IMR-90 (cell line): ENCODE measurements at regions not wholly inside any gene's neighbourhood (a gene's known extent, or its start where the extent isn't known, plus 50 kb on each side); places are given as distances from the start of the nearest gene placed in this dataset.

ENCODE experiments used
- ATAC-seq: fragments of 200-7000 bp; cut with Tn5 transposase; 2 replicates; pipeline ENCODE4 v1.9.1; 2020; ENCODE audit warnings: low read depth, mild to moderate bottlenecking, moderate library complexity
- BruUV-seq: library from RNA; stranded (reverse); fragments of 400-500 nt; replicated peaks from 2 replicates; lab custom pipeline; 2021; lab: Mats Ljungman, UMichigan
- CTCF ChIA-PET: fragments of 300-600 bp; formaldehyde crosslinking; extraction: SDS; loops from one replicate; lab custom pipeline; 2021; ENCODE audit warnings: antibody characterized with exemption; lab: Yijun Ruan, JAX
- POLR2A ChIA-PET: fragments of 300-600 bp; sonication (Branson Sonifier 250); formaldehyde crosslinking; loops from one replicate; lab custom pipeline; 2022; ENCODE audit warnings: antibody characterized with exemption; ENCODE audit not compliant: unreplicated experiment; lab: Charles Lee
- DNase-seq: peaks from one replicate; pipeline ENCODE4 v3.0.0; 2013
- H2AFZ ChIP-seq: replicated peaks from 2 replicates; pipeline ENCODE3; 2013; ENCODE audit warnings: low read length, mild to moderate bottlenecking; ENCODE audit not compliant: poor library complexity
- H2AK5ac ChIP-seq: 2 replicates; pipeline ENCODE4 v1.6.1; 2013; ENCODE audit warnings: low read depth, low read length, inconsistent platforms
- H2AK9ac ChIP-seq: replicated peaks from 2 replicates; pipeline ENCODE3; 2013; ENCODE audit warnings: mild to moderate bottlenecking, low read depth, low read length, moderate library complexity; ENCODE audit not compliant: poor library complexity
- H2BK120ac ChIP-seq: 2 replicates; pipeline ENCODE4 v1.6.1; 2013; ENCODE audit warnings: low read depth, low read length, inconsistent platforms
- H2BK15ac ChIP-seq: 3 replicates; pipeline ENCODE4 v1.6.1; 2013; ENCODE audit warnings: low read depth, low read length, inconsistent platforms
- H2BK20ac ChIP-seq: 2 replicates; pipeline ENCODE4 v1.6.1; 2013; ENCODE audit warnings: low read depth, mild to moderate bottlenecking, inconsistent platforms, low read length, moderate library complexity
- H2BK5ac ChIP-seq: 2 replicates; pipeline ENCODE4 v1.6.1; 2013; ENCODE audit warnings: mild to moderate bottlenecking, low read depth, low read length, inconsistent platforms; ENCODE audit not compliant: poor library complexity, severe bottlenecking
- H3K14ac ChIP-seq: replicated peaks from 2 replicates; pipeline ENCODE4 v1.6.1; 2013; ENCODE audit warnings: low read depth, low read length, inconsistent platforms
- H3K18ac ChIP-seq: 2 replicates; pipeline ENCODE4 v1.6.1; 2013; ENCODE audit warnings: low read depth, low read length, control low read depth
- H3K23ac ChIP-seq: 2 replicates; pipeline ENCODE4 v1.6.1; 2013; ENCODE audit warnings: low read depth, low read length, inconsistent platforms
- H3K27ac ChIP-seq: 2 replicates; pipeline ENCODE4 v1.5.1; 2013; ENCODE audit warnings: mild to moderate bottlenecking, control low read depth, low read length; ENCODE audit not compliant: insufficient read depth
- H3K27me3 ChIP-seq: 2 replicates; pipeline ENCODE4 v1.6.1; 2013; ENCODE audit warnings: low read length; ENCODE audit not compliant: control insufficient read depth, insufficient read depth
- H3K36me3 ChIP-seq: 2 replicates; pipeline ENCODE4 v1.6.1; 2013; ENCODE audit warnings: low read length, mixed read lengths; ENCODE audit not compliant: control insufficient read depth, insufficient read depth
- H3K4ac ChIP-seq: 2 replicates; pipeline ENCODE4 v1.6.1; 2013; ENCODE audit warnings: low read depth, low read length, inconsistent platforms
- H3K4me1 ChIP-seq: 2 replicates; pipeline ENCODE4 v1.6.1; 2013; ENCODE audit warnings: low read length, mixed read lengths; ENCODE audit not compliant: control insufficient read depth, insufficient read depth
- H3K4me2 ChIP-seq: 2 replicates; pipeline ENCODE4 v1.6.1; 2013; ENCODE audit warnings: low read depth, mild to moderate bottlenecking, control low read depth, low read length, moderate library complexity
- H3K4me3 ChIP-seq: 2 replicates; pipeline ENCODE4 v1.5.1; 2013; ENCODE audit warnings: low read depth, mild to moderate bottlenecking, control low read depth, low read length, moderate library complexity; ENCODE audit not compliant: insufficient read depth
- H3K56ac ChIP-seq: 2 replicates; pipeline ENCODE4 v1.6.1; 2013; ENCODE audit warnings: low read length, inconsistent platforms; ENCODE audit not compliant: insufficient read depth; ENCODE audit errors: extremely low read depth
- H3K79me1 ChIP-seq, 2 experiments: 2 replicates each; pipeline ENCODE4 v1.6.1; 2013; ENCODE audit warnings: low read length in 2 of 2, inconsistent platforms in 1 of 2, low read depth in 1 of 2
- H3K9ac ChIP-seq: 2 replicates; pipeline ENCODE4 v1.6.1; 2013; ENCODE audit warnings: low read depth, low read length, control low read depth
- H3K9me1 ChIP-seq: 2 replicates; pipeline ENCODE4 v1.6.1; 2013; ENCODE audit warnings: low read length, inconsistent platforms; ENCODE audit not compliant: insufficient read depth
- H3K9me3 ChIP-seq: 2 replicates; pipeline ENCODE4 v1.6.1; 2013; ENCODE audit warnings: low read length; ENCODE audit not compliant: control insufficient read depth, insufficient read depth
- H4K20me1 ChIP-seq: 2 replicates; pipeline ENCODE4 v1.6.1; 2013; ENCODE audit warnings: low read length, inconsistent platforms; ENCODE audit not compliant: insufficient read depth
- H4K5ac ChIP-seq: 2 replicates; pipeline ENCODE4 v1.6.1; 2013; ENCODE audit warnings: mild to moderate bottlenecking, low read depth, low read length, control low read depth
- H4K8ac ChIP-seq, 2 experiments: 2 replicates each; pipeline ENCODE4 v1.6.1; 2013; ENCODE audit warnings: low read depth in 2 of 2, low read length in 2 of 2, control low read depth in 1 of 2, inconsistent platforms in 1 of 2
- H4K91ac ChIP-seq: 2 replicates; pipeline ENCODE4 v1.6.1; 2013; ENCODE audit warnings: low read depth, low read length, inconsistent platforms; ENCODE audit not compliant: insufficient read depth
- BHLHE40 ChIP-seq: fragments of 150-350 bp; IDR thresholded peaks from 2 replicates; pipeline ENCODE4 v1.6.1; 2016; ENCODE audit warnings: mild to moderate bottlenecking, low read depth, low read length
- CEBPB ChIP-seq: IDR thresholded peaks from 2 replicates; pipeline ENCODE4 v1.6.1; 2012; ENCODE audit warnings: low read depth, low read length, improper control_type of control experiment
- CHD1 ChIP-seq: IDR thresholded peaks from 2 replicates; pipeline ENCODE4 v1.6.1; 2012; ENCODE audit warnings: low read depth, low read length, improper control_type of control experiment
- CTCF ChIP-seq: conservative IDR thresholded peaks from 2 replicates; pipeline ENCODE4 v1.5.1; 2012; ENCODE audit warnings: mild to moderate bottlenecking, low read depth, low read length, improper control_type of control experiment
- ELK1 ChIP-seq: fragments of 150-350 bp; IDR thresholded peaks from 2 replicates; pipeline ENCODE4 v1.6.1; 2016; ENCODE audit warnings: low read depth, mild to moderate bottlenecking, low read length, moderate library complexity, borderline replicate concordance
- MAZ ChIP-seq: IDR thresholded peaks from 2 replicates; pipeline ENCODE4 v1.6.1; 2012; ENCODE audit warnings: low read depth, mild to moderate bottlenecking, low read length, improper control_type of control experiment, moderate library complexity, borderline replicate concordance
- MXI1 ChIP-seq: IDR thresholded peaks from 2 replicates; pipeline ENCODE4 v1.6.1; 2012; ENCODE audit warnings: low read depth, mild to moderate bottlenecking, low read length, moderate library complexity, borderline replicate concordance
- NFE2L2 ChIP-seq: fragments of 150-350 bp; IDR thresholded peaks from 2 replicates; pipeline ENCODE4 v1.6.1; 2016; ENCODE audit warnings: low read depth, mild to moderate bottlenecking, low read length
- POLR2A ChIP-seq: IDR thresholded peaks from 2 replicates; pipeline ENCODE4 v1.6.1; 2012; ENCODE audit warnings: mild to moderate bottlenecking, low read depth, low read length
- RCOR1 ChIP-seq: IDR thresholded peaks from 2 replicates; pipeline ENCODE4 v1.6.1; 2012; ENCODE audit warnings: mild to moderate bottlenecking, low read length, improper control_type of control experiment; ENCODE audit not compliant: insufficient replicate concordance
- RFX5 ChIP-seq: IDR thresholded peaks from 2 replicates; pipeline ENCODE4 v1.8.0; 2012; ENCODE audit warnings: low read depth, mild to moderate bottlenecking, low read length, moderate library complexity
- SMC3 ChIP-seq: fragments of 150-350 bp; IDR thresholded peaks from 2 replicates; pipeline ENCODE4 v1.6.1; 2016; ENCODE audit warnings: low read depth, mild to moderate bottlenecking, antibody characterized with exemption, low read length, moderate library complexity
- USF2 ChIP-seq: fragments of 150-350 bp; IDR thresholded peaks from 2 replicates; pipeline ENCODE4 v1.6.1; 2017; ENCODE audit warnings: mild to moderate bottlenecking, antibody characterized with exemption, low read length, low read depth
- WGBS, 2 experiments: methylation state at CpG; one replicate each; pipeline versions ENCODE4 v1.1.5 to v1.1.7; 2013; ENCODE audit warnings: missing lambda C conversion rate in 2 of 2; ENCODE audit not compliant: insufficient read length in 1 of 2; ENCODE audit errors: extremely low coverage in 2 of 2; 5-methylcytosine and 5-hydroxymethylcytosine counted together
- dilution Hi-C: fragments of 300-500 bp; cut with HindIII; formaldehyde crosslinking; loops from one replicate; pipeline ENCODE4 v1.14.3; 2018; ENCODE audit warnings: low sequenced_read_pairs; ENCODE audit not compliant: unreplicated experiment
- in situ Hi-C: fragments of 300-500 bp; cut with MboI; formaldehyde crosslinking; loops from 3 replicates; pipeline ENCODE4 v1.14.3; 2019; ENCODE audit warnings: low sequenced_read_pairs, inconsistent platforms, mixed read lengths
- intact Hi-C: fragments of 100-400 bp; cut with micrococcal nuclease; formaldehyde crosslinking; loops from 2 replicates; pipeline ENCODE4 v1.10.0; 2022

- Histone ChIP-seq H3K27me3 (no peaks in the 10 kb centered on the region), H2BK15ac (no peak overlapping the region), H2AFZ (no peak overlapping the region), H2BK120ac (no peak overlapping the region), H4K5ac (no peak overlapping the region), H3K9me3 (no peaks in the 10 kb centered on the region), H2BK5ac (no peak overlapping the region), H3K18ac (no peak overlapping the region), H3K23ac (no peak overlapping the region), H4K8ac (no peak overlapping the region), H3K56ac (no peak overlapping the region), H3K9me1 (no peaks in the 10 kb centered on the region), H3K4ac (no peak overlapping the region), H3K4me1 (no peaks in the 10 kb centered on the region), H3K14ac (no peak overlapping the region), H3K4me2 (no peak overlapping the region), H3K79me1 (no peaks in the 10 kb centered on the region), H3K9ac (no peak overlapping the region), H3K4me3 (no peak overlapping the region), H2AK9ac (no peak overlapping the region), H4K20me1 (no peaks in the 10 kb centered on the region), H2AK5ac (no peak overlapping the region), H3K27ac (no peak overlapping the region), H3K36me3 (no peaks in the 10 kb centered on the region), H2BK20ac (no peak overlapping the region), H4K91ac (no peak overlapping the region)
- in situ Hi-C loops (no loop called here), dilution Hi-C loops (no loop called here), intact Hi-C loops (no loop called here)
- CTCF ChIA-PET: no interaction called here
- no peak for DNase-seq
- no TSS peak for BruUV-seq
- no CpG with 5 or more reads among the region's 2 CpGs for WGBS, 2 experiments
- TF ChIP-seq RFX5: no peak
- no peak for TF ChIP-seq BHLHE40
- TF ChIP-seq MAZ: no peak
- TF ChIP-seq CHD1: no peak
- no peak for TF ChIP-seq USF2
- no peak for TF ChIP-seq POLR2A
- no peak for TF ChIP-seq CTCF
- no peak for TF ChIP-seq NFE2L2
- no peak for TF ChIP-seq RCOR1
- no peak for TF ChIP-seq ELK1
- no peak for TF ChIP-seq SMC3
- no peak for TF ChIP-seq MXI1
- no peak for TF ChIP-seq CEBPB
- POLR2A ChIA-PET: no interaction called here
- no peak for ATAC-seq
Measured at GRCh38 chr5:123928401-123928800, 416.4 kb downstream of the CSNK1G3 start.
